SW480 (cell line): ENCODE measurements at regions not wholly inside any gene's neighbourhood (a gene's known extent, or its start where the extent isn't known, plus 50 kb on each side); places are given as distances from the start of the nearest gene placed in this dataset.
"Not testable (repeated sequence)": the region's sequence is repeated elsewhere in the genome, so short reads cannot be mapped to it uniquely, and the experiment has no call there.

ENCODE experiments used
- DNase-seq: peaks from one replicate; pipeline ENCODE4 v3.0.0-alpha.2; 2016; ENCODE audit warnings: low spot score

DNA sequence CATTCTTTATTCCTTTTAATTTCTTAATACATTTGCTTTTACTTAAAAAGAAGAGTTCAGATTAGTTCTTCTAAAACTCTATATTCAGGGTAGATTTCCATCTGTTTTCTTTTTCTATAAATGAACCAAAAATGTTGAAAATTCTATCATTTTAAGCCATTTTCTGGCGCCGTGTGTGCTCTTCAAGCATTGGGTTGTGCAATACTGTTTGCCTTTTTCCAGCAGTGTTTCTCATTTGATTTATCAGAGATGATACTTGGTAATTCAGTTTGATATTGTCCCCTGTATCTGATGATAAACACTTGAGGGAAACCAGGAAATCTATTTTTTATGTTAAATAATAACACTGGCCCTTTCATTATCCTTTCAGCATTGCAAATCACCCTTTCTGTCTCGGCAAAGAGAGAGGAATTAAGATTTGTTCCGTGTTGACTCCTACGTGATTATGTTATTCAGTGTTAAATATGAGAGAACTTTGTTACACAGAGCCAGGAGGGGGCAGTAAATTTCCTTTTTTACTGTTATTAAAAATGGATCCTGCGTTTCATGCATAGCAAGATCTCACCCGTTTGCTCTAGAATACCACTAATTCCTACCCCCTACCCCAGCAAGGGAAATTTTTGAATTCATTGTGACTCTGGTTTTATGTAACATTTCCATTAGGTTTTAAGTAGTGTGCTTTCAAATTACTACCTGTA, 606.9 kb upstream of the RBFOX1 start:
- DNase-seq: no peak

DNA sequence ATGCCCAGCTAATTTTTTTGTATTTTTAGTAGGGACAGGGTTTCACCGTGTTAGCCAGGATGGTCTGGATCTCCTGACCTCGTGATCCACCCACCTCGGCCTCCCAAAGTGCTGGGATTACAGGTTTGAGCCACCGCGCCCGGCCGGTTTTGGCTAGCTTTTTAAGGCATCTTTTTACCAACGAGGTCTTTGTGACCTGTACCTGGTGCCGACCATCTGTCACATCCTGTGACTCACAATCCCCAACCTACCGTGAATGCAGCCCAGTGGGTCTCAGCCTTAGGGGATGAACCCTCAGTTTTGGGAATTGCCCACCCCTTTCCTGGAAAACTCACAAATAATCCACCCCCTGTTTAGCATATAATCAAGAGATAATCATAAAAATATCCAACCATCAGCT, 607.4 kb upstream of the RBFOX1 start:
- DNase-seq: not testable (repeated sequence)

DNA sequence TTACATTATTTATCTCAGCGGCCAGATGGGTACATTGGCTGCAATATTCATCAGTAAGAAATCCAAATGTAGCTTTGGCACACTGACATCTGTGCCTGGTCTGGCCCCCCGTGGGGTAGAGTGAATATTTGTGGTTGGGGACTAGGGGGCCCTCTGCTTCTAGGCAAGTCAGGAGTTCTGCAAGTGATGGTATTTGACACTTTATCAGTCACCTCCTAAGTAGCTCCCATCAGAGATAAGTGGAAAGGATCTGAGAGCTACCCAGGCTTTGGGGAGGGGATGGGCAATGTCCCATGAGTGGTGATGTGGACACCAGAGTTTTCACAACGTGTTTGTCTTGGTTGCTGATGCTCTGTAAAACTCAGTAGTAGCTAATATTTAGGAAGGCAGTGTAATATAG, 609.9 kb upstream of the RBFOX1 start:
- no peak for DNase-seq

DNA sequence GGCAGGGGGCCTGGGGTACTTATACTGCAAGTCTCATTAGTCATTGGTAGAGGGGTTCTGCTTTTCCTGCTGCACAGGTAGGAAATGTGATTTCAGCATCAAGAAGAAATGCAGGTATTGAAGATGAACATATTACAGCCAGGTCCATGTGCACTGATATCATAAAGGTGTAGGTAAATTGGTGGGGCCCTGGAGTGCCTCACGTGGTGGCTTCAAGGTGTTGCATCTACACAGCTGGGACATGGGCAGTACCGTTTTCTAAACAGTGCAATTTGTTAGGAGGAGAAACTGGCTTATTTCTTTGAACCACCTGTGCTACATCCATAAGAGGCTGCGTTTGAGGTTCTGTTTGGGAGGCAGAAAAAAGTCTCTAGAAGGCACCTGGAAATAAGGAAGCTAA, 618.1 kb upstream of the RBFOX1 start:
- DNase-seq: no peak

DNA sequence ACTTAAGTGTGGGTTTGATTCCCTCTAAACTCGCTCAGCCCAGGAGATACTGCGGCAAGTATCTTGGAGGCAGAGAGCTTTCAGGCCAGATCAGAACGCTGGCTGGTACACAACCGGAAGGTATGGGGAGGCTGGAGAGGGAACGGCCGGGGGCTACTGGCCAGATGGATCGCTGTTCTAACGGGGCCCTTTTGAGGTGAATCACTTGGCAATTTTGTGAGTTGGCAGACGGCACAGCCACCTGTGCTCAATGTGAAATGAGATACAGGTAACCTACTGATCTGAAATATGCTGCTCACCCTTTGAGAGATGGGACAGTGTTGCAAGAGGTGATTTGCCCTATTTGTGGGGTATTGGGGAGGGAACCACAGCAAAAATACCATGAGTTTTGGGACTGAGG, 622.9 kb upstream of the RBFOX1 start:
- DNase-seq: no peak

DNA sequence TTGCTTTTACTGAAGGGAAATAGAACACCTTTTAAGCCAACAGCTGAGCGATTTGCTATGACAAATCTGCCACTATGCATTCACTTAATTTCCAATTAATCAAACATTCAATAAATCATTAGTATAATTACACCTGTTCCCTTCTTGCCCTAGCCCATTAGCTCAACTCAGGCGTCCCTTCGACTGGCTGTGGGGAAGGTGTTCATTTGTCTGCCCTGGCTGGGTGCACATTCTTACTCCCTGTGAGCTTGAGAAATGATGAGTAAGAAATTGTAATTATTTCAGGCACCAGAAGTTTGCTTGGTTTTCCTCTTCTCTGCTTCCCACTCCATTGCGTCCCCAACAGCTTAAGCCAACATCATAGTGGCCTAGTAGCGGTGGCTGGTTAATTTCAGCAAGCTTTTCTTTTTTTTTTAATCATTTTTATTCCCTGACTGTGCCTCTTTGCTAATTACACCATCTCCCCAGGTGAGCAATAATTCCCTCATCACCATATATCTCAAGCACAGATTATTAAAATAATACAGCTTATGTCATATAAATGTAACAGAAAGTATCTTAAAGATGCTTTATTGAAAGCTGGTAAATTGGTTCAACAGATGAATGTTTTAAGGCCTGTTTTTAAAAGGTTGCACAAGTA, 623.9 kb upstream of the RBFOX1 start:
- no peak for DNase-seq

DNA sequence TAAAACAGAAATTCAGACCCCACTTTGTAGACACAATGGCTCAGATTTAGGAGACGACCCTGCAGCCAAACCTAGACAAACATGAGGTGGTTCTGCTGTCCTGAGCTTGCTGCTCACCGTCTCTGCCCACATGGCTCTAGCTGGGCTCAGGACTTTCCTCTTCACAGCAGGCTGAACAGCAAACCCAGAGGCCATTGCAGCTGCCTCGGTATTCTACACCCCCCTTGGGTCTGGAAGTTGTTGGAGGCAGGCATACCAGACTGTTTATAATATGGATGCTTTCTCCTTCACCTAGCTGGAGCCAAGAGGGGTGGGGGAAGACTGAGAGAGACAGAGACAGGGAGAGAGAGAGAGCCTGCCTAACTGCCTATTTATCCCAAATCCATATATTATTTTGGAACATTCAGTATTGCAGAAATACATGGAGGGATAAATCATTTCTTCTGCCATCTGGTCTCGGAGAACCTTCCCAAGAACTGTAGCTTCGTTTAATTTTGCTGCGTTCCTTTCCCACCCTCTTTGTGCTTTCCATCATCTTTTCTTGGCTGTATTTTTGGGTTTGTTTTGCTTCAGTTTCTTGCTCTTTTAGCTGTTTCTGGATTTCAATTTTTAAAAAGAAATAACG, 628.2 kb upstream of the RBFOX1 start:
- DNase-seq: no peak

DNA sequence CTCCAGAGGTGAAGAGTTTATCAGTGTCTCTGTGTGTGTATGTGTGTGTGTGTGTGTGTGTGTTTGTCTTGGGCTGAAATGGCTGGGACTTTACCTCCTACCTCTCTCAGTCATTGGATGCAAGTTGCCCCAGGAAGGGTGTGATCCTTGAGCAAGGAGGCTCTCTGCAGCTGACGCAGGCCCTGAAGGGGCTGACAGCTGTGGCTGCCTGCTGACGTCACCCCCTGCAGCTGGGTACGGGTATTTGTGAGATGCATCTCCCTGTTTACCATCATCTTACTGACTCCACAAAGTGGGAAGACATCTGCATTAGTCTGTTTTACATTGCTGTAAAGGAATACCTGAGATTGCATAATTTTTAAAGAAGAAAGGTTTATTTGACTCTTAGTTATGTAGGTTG, 631.5 kb upstream of the RBFOX1 start:
- DNase-seq: no peak

DNA sequence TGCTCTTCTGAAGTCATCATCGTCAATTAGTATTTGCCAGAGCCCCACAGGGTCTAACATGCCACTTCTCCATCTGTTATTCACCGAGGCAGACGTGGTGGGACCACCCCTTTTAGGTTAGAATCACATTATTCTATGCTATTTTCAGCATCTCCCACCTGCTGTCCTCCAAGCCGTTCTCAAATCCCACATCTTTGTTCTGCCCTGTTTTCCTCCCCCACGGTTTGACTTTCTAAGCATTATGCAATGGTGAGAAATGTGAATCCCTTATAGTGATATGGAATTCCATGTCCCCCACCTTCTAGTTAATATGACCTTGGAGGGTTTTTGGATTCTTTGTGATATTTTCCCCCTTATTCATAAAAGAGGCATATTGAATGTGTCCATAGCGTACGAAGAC, 634.1 kb upstream of the RBFOX1 start:
- no peak for DNase-seq

DNA sequence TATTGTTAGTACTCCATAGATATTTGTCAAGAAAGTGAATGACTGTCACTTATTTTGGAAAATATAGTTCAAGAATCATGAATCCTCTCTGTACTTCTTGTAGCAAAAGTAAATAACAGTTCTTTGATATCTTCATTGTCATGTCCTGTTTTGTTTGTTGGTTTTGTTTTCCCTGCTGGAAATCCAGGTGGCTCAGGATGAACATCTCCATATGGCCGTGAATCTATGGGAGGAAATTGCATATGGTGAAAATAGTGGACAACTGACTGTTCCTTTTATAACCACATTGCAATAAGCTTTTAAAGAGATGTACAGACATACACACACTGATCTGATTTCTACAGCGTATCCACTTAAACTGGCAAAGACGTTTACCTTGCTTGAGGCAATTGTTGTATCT, 637.0 kb upstream of the RBFOX1 start:
- DNase-seq: no peak

DNA sequence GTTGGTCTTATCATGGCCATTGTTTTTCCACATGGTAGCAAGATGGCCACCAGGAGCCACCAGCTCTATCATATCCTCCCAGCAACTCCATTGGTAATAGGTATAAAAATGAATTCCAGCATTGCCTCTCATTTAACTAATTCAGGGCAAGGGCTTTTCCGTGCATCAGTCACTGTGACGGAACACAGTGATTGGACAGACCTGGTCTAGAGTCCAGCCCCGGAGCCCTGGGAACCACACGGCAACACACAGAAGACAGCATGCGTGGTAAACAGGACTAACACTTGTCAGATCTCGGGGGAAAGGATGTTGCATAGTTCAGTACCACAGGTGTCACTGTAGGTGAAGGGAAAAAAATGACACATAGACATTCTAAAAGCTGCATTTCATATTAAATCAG, 638.0 kb upstream of the RBFOX1 start:
- DNase-seq: no peak

DNA sequence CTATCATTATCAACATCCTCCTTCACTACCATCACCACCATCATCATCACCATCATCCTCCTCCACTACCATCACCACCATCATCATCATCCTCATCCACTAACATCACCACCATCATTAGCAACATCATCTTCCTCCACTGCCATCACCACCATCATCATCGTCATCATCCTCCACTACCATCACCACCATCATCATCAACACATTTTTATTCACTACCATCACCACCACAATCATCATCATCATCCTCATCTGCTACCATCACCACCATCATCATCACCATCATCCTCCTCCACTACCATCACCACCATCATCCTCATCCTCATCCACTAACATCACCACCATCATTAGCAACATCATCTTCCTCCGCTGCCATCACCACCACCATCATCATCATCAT, 639.2 kb upstream of the RBFOX1 start:
- not testable (repeated sequence) for DNase-seq

DNA sequence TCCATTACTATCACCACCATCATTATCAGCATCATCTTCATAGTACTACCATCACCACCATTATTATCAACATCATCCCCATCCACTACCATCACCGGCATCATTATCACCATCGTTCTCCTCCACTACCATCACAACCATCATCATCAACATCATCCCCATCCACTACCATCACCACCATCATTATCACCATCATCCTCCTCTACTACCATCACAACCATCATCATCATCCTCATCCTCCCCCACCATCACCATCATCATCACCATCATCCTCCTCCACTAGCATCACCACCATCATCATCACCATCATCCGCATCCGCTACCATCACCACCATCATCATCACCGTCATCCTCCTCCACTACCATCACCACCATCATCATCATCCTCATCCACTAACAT, 639.8 kb upstream of the RBFOX1 start:
- no peak for DNase-seq

DNA sequence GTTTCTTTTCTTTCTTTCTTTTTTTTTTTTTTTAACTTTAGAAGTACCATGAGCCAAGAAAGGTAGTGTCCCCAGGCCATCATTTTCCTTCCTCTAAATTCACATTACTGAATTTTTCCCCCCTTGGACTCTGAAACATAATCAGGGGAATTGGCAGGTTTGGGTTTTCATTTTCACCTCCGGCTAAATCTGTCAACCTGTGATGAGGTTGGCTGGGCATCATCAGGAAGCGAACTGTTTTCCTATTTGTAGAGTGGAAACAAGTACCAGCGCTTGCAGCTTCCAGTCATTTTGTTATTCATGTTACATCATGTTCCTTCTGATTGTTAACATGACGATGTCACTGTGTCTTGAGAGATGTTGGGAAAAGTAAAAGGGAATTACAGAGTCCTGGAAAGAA, 641.9 kb upstream of the RBFOX1 start:
- DNase-seq: no peak

DNA sequence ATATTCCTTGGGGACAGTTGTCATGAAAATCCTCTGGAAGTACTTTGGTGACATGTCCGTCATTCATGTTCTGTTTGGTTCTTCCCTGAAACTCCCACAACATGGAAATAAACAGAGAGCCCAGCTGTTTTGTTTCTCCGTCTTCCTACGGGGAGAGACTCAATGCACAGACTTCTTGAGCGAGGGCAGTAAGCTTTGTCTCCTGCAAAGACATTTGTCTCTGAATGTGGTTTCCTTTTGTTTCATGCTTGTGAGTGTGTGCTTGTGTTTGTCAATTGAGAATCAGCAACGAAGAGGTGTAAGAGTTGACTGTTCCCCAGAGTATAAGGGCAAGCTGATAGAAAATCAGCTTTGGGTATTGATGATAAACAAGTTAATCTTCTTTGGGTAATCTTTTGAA, 643.0 kb upstream of the RBFOX1 start:
- DNase-seq: no peak

DNA sequence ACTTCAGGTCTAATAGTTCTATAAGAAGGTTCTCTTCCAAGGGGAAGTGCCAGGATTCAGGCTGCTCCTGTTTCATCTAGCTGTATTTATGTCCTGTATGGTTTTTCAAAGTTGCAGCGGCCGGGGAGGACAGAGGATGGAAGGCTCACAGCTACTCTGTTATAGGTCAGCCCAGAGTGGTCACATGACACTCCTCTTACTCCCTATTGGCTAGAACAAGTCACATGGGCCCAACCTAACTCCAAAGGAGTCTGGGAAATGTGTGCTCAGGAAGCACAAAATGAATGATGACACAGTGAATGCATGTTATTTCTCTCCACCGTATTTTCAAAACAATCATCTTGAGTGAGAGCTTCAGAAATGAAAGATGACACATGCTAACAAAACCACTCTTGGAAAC, 645.1 kb upstream of the RBFOX1 start:
- DNase-seq: no peak

DNA sequence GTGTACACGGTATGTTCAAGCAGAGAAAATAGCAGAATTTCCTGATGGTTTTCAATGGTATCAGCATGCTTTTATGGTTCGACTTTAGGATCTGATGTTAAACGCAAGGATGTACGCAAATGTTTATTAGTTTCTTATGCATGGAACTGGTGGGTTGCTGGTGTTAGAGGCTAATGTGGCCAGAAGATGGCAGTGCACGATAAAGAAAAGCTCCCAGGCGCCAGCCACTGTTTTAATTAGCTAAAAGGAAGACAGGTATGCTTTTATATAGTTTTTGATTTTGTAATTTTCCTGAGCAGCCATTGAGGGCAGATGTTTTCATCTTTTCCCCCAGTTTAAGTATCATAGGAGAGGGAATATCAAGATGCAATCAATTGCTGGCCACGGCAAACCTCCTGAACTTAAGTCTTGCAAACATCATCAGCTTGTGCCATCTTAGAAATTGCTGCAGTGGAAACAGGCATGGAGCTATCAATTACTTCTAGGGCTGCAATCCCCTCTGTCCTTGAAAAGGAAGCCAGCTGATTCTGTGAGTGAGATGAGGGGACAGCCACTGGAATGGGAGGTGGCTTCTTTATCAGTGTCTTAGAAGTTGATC, 648.5 kb upstream of the RBFOX1 start:
- DNase-seq: peak; percentile 37

DNA sequence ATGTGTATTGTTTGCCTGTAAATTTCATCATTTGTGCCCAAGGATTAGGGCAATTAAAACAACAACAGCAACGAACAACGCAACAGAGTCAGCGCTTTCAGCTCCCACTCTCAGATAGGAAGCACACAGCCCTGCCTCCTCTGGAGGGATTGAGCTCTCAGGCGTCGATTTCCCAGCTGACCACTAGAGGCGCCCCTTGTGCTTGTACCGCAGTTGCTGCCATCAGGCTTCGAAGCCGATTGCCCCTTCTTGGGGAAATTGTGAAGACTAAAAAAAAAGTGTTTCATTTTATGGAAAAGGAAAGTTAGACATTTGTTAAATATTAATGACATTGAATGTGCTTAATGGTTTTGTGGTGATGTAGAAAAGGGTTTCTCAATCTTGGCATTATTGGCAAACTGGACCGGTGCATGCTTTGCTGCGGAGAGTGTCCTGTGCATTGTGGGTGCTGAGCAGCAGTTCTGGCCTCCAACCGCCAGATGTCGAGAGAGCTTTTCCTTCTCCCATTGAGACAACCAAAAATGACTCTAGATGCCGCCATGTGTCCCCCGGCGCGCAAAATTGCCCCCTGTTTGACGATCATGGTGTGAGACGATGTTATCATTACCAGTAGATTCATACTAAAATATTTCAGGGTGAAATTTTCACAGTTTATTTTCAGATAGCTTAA, 650.4 kb upstream of the RBFOX1 start:
- DNase-seq: peak; percentile 6

DNA sequence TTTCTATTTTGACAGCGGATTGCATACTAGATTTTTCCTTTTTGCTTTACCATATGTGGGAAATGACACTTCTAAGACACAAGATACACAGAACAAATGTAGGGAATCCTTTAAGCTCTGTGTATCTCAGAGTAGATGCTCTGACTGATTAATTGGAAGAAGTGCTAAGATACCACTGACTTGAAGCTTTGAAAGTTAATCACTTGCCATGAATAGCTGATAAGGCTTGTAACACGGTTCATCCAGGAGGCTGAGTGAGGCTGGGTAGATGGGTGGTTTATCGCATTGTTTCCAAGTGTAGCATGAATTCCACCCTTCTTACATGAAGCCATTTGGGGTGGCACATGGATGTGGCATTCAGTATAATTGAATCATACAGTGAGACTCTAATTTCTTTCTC, 654.1 kb upstream of the RBFOX1 start:
- no peak for DNase-seq

DNA sequence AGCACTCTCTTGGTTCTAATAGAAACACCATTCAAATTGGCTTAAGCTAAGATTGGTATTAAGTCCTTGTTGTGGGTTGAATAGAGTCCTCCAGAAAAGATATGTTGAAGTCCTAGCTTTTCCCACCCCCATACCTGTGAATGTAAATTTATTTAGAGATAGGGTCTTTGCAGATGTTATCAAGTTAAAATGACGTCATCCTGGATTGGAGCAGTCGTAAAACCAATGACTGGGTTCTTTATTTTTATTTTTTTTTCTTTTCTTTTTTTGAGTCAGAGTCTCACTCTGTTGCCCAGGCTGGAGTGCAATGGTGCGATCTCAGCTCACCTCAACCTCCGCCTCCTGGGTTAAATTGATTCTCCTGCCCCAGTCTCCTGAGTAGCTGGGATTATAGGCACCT, 658.6 kb upstream of the RBFOX1 start:
- no peak for DNase-seq

DNA sequence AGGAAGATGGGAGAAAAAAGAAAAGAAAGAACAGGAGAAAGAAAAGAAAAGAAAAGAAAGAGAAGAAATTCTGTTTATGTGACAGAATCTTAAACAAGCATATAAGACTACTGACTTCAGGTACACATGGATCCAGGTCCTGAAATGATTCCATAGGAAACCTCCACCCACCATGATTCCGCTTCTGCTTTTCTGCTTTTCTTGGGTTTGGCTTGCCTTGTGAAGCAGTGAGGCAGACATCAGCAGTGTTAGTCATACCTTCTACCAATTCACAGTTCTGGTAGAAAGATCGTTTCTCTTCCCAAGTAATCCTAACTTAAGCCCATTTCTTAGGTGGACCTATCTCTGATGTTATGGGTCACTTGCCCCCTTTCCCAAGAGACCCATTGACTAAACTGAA, 660.1 kb upstream of the RBFOX1 start:
- no peak for DNase-seq

DNA sequence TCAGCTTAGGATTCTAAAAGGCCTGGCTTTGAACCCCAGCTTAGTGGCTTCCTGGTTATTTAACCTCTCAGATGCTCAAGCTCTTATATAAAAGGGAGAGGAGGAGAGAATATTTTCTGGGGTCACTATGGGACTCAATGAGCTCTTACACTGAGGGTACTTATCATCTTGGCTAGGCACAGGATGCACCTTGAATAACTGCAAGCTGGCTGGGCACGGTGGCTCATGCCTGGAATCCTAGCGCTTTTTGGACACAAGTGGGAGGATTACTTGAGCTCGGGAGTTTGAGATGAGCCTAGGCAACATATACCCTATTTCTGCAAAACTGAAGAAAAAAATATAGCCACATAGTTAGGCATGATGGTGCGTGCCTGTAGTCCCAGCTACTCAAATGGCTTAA, 665.3 kb upstream of the RBFOX1 start:
- DNase-seq: no peak

DNA sequence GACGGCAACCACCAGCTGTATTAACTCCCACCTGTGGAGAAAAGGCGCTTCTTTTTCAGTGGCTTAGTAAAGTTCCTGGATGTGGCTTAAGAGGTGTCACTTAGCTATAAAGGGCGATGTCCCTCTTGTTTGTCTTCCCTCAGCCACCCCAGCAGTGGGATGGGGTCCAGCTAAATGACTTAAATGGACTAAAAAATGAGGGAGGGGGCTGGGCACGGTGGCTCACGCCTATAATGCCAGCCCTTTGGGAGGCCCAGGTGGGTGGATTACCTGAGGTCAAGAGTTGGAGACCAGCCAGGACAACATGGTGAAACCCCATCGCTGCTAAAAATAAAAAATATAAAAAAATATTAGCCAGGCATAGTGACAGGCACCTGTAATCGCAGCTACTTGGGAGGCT, 667.5 kb upstream of the RBFOX1 start:
- no peak for DNase-seq
